OCI-LY7 (cell line): ENCODE measurements at regions not wholly inside any gene's neighbourhood (a gene's known extent, or its start where the extent isn't known, plus 50 kb on each side); places are given as distances from the start of the nearest gene placed in this dataset.
"Not testable (repeated sequence)": the region's sequence is repeated elsewhere in the genome, so short reads cannot be mapped to it uniquely, and the experiment has no call there.

Experiments used
- CTCF ChIP-seq: fragments of 200-600 bp; sonication (generic); conservative IDR thresholded peaks from 2 replicates; pipeline ENCODE4 v1.5.1; 2014; ENCODE audit warnings: mild to moderate bottlenecking, antibody characterized with exemption, low read length, moderate library complexity, mixed read lengths
- EZH2phosphoT487 ChIP-seq: fragments of 200-600 bp; sonication (generic); IDR thresholded peaks from 2 replicates; pipeline ENCODE4 v1.6.1; 2018; ENCODE audit warnings: low read depth, borderline replicate concordance, mild to moderate bottlenecking, mixed run types, antibody characterized with exemption, low read length, moderate library complexity, mixed read lengths

GRCh38 chr12:84154991-84155930, 757.3 kb downstream of the SLC6A15 start:
- not testable (repeated sequence) for TF ChIP-seq CTCF, EZH2phosphoT487
